Suppressor macrophage treated with lipopolysaccharide for 1 hour (primary cell): ENCODE measurements at regions not wholly inside any gene's neighbourhood (a gene's known extent, or its start where the extent isn't known, plus 50 kb on each side); places are given as distances from the start of the nearest gene placed in this dataset.

Experiments used
- DNase-seq, 3 donors: peaks; one replicate each; pipeline ENCODE4 v3.0.0-alpha.2; 2020 to 2022

DNA sequence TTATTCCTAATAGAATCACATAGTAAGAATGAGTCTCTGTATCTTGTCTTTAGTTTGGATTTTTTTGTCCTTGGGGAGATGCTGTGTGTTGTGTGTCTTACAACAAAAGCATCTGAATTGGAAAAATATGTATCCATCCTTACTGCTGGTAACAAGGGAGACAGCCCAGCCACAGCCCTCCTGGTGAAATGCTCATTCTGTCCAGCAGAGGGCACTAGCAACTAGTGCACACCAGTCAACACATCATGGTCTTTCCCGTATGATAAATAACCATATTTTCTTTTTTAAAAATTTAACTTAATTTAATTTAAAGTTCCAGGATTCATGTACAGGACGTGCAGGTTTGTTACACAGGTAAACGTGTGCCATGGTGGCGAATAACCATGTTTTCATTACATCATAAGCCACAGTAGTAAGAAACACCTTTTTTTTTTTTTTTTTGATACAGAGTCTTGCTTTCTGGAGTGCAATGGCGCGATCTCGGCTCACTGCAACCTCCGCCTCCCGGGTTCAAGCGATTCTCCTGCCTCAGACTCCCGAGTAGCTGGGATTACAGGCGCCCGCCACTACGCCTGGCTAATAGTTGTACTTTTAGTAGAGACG lies 245.1 kb downstream of the PTBP2 start:
- DNase-seq = peak; percentile 66 to 76 (median 73)

DNA sequence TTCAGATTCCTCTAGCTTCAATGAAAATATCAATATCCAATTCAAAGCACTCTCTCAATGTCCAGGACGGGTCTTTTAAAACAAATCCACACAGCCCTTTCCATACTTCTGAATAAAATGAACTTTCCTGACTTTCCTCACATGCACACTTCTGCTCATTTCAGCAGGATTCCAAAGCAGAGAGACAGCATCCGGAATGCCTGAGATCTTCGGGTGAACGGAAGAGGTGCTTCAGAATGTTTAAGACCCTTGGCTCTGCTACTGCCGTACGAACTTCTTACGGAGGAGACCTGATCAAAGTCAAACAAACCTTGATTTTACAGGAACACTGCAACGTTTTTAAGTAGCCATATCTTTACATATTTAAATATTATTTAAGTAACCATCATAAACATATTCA lies 245.7 kb downstream of the PTBP2 start:
- no peak for DNase-seq

DNA sequence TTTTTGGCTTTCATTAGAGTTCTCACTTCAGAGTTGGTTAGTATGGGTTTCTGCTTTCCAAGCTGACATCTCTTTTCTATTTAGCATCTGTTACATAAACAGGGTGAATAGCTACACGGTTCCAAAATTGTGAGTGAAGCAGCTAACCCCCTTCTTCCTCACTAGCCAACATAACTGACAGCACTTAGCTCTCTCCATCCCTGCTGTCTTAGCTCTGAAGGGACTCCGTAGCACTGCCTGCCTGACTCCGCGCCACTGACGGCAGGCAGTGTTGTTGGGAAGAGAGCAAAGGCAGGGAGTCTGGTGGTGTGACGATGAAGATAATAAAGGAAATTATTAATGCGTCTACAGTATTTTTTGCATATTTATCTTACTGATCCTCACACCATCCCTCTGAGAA lies 247.0 kb downstream of the PTBP2 start:
- DNase-seq = no peak

DNA sequence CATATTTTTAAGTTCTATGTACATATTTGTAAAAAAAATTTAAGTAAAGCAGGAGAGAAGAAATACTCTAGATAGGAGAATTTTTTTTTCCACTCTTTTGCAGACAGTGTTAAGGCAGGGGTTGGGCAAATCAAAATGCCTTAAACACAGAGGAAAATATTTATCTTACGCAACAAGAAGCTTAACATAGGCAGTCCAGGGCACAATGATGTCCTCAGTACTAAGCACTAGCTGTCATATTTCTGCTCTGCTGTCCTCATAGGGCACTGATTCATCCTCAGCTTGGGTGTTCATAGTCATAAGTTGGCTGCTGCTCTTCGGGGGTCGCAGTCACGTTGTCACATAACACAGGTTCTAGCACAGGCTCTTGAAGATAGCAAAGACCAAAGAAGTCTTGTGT lies 247.4 kb downstream of the PTBP2 start:
- DNase-seq = no peak

DNA sequence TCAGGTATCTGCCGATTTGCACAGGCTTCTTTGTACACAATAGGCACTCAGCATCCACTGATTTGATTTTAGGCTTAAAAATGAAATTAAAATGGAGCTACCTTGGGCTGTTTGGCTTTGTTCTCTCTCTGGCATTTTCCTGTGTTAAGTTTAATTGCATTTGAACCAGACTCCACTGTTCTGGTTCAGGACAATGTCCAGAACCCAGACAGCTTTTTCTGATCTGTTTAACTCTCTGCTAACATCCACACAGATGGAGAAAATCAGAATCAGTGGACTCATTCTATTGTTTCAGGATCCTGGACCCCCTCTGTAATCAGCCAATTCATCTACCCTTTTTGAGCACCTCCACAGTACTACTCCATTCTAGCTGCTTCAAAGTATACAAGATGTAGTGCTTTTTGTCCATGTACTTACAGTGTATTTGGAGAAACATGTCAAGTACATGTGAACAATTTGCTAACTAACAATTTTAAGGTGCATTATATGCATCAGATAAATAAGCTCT lies 248.1 kb downstream of the PTBP2 start:
- no peak for DNase-seq

DNA sequence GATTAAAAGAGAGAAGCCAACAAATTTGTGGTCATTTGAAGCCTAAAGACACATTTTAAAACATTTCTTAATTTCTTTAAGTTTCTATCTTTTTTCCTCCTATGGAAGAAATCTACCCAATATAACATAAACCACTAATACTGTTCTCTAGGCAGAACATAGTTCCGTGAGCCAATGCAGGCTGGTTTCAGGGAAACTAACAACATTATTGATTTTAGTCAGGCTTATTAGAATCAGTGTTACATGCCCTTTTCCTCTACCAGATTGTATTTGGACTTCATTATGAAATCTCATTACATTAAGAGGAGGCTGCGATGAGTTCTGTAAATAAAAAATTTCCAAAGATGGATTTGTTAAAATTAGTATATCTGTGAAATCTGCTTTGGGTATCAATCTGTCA lies 249.9 kb downstream of the PTBP2 start:
- no peak for DNase-seq

DNA sequence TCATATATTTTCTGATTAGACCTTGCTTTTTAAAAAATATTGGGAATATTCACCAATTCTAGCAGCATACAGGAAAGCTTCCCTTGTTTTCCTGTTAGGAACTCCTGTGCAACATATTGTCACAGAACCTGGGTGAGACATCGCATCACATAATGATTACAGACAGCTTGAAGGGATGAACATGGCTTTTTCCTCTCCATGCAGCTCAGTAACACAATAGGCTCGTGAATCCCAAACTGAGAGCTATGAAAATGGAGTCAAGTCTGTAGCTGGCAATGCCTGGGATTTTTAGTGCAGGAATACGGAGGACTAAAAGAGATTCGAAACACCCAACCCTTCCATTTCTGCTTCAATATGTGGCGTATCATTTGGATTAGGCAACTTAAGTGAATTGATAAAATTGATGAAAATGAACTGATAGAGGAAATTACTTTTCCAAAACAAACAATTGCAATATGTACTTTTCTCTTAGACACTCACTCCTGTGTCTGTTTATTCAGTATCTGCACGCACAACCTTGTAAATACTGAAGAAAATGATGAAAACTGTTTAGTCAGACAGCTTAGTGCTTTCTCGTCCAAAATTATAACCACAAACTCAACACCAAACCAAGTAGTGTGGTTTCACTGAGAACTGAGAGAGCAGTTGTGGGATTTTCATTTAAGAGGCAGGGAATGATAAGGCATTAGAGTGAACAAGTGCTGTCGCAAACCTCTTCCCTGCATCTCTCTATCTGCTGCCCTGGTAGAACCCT lies 250.4 kb downstream of the PTBP2 start:
- DNase-seq = no peak

DNA sequence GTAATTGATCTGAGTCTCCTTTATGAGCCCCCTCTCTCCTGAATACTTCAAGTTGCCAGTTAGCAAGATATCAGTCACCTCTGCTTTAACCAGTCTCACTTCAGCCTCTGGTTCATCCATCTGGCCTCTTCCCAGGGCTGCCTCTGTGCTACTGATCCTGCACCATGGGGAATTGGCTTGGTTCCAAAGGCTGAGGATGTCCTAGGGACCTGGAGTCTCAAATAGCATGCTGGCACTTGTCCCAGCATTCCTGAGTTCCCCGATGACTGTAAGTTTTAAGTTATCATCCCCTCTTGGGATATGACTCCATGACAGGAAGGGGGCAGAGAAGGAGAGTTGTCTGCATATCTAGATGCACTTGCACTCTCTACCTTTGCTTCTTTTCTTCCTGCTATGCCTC lies 252.0 kb downstream of the PTBP2 start:
- no peak for DNase-seq

DNA sequence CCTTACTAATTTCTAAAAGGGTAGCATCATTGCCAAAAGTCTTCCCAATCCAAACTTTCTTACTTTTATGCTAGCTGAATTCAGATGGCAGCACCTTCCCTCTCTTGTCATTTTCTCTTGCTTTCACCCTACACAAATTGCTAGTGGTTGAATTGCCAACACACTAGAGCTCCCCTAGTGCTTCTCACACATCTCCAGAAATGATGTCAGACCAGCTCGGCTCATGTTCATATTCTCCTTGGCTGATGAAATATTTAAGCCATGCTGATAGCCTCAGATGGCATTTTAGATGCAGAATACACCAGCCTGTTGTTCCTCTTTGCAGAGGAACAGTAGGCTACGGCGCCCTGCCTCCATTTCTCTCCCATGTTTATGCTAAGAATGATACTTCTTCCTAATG lies 256.9 kb downstream of the PTBP2 start:
- DNase-seq = no peak

DNA sequence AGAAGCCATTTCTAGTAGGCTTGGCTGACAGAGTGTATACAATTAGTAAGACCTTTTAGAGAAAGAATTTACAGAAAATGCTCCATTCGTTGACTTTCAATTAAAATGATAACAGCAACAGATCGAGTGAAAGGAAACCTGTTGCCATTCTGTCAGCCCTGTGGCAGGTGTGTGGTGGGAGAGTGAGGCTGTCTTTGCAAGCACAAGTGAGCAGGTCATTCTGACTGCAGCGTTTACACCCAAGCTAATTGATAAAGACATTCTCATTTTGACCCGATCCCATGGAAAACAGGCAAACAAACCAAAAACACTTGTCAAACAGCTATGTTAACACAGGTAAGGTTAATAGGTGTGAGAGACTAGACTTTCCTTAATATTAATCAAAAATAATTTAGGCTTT lies 257.3 kb downstream of the PTBP2 start:
- DNase-seq = no peak

DNA sequence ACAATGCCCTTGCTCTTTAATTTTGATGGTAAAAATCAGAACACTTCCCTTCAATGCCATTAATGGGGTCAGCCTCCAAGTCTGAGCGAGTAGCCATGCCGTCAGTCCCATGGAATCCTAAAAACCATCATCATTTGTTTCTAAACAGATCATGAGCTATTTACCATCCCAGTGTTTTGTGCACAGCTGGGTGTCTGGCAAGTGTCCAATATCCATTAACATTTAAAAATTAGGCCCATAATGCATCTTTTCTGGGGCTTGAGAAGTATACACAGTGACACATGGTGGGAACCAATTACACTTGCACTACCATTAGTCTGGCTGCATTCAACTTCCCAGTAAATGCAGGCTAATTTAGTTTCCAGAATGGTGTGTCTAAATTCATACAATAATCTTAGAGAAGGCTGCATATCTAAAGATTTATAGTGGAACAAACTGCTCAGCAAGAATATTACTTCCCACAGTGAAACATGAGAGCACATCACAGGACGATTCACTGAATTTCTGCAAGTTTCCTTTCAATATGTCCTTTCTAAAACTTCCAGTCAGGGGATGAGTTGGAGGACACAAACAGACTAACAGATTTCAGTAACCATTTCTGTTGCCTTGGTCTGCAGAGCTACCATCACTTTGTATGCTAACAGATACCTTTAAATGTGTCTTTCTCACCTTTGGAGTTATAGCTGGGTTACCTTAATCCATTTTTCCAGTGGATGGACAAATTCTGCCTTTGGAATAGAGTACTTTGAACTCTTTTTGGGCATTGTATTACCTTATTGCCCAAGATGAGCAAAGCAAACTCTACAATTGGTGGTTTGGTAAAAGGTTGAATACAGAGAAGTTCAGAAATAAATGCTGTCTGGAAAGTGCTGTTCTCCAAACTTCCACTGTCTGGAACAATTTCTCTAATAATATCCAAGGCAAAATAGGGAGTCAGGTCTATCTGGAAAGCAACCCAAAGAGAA lies 258.0 kb downstream of the PTBP2 start:
- no peak for DNase-seq

DNA sequence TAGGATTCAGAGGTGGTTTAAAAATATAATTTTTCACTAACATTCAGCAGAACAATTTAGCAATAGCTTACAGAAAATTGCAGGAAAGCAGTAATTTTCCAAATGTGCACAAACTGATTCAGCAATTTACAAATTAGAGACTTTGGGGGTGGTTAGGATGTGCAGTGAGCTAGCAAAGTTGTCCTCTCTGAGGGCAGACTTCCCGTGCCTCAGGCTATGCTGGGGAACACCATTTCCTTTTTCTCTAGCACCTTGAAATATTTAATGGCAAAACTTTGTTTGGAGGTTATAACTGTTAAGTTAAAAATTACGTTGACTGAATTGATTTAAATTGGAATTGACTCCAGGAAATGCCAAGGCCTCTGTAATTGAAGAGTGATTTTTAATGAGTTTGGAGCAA lies 258.9 kb downstream of the PTBP2 start:
- DNase-seq = no peak

DNA sequence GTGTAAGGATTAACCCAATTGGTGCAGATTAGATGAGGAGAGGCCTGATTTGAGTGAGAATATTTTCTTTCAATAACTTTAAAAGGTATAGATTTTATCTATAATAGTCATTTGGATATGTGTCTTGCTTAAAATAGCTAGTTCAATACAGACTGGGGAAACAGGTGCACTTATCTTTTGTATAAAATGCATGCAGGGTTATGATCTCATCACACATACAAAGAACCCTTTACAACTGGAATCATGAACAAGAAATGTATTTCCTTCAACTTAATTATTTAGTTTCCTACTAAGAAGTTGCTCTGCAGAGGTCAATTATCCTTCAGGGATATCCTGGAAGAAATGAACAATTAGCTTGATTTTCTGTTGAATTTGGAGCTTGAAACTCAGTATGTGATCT lies 259.6 kb downstream of the PTBP2 start:
- DNase-seq = no peak

DNA sequence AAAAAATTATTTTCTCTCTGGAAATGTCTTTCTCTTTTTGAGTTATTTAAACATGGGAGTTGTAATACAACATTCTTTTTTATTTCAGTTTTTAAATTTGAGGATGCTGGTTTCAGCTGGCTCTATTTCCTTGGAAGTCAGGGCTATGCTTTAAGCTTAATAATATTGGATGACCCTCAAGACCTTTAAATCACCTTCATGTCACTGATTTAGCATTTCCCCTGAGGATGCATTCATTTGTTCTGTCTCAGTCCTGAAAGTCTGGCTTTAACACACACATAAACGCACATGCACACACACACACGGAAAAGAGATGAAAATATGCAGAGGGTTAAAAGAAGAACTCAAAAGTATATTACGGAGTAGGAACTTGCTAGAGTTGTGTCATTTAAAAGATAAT lies 260.5 kb downstream of the PTBP2 start:
- no peak for DNase-seq

DNA sequence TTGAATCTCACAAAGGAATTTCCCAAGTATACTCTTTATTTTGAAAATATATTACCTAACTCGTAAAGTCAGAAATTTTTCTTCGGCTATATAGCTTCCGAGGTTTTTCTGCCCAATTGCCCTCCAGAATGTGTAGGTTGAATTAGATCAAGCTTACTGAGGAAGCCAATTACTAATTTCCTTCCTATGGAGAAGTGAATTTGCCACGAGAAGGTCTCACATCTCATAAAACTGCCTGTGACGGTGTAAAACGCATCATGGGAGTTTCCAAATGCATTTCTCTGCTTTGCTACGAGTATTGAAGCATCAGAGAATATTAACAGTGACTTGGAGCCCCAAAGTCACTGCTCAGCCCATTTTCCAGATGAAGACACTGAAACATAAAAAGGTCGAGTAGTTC lies 262.3 kb downstream of the PTBP2 start:
- DNase-seq = no peak

DNA sequence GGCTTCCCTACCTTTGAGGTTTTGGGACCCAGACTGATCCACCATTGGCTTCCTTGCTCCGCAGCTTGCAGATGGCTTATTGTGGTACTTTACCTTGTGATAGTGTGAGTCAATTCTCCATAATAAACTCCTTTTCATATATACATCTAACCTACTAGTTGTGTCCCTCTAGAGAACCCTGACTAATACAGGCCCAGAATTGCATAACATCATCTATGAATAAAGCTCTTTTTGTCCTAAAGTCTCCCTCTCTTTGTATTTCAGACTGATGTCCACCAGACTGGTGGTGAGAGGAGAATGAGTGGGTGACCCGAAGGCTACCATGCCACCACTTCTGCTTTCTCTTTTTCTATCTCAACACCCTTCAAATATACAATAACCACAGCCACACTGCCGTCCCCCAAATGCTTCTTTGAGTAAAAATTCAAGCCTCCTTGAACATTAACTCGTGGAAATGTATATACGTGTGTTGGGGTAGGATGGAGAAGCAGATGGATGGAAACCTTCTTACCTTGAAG lies 265.7 kb downstream of the PTBP2 start:
- DNase-seq = no peak

DNA sequence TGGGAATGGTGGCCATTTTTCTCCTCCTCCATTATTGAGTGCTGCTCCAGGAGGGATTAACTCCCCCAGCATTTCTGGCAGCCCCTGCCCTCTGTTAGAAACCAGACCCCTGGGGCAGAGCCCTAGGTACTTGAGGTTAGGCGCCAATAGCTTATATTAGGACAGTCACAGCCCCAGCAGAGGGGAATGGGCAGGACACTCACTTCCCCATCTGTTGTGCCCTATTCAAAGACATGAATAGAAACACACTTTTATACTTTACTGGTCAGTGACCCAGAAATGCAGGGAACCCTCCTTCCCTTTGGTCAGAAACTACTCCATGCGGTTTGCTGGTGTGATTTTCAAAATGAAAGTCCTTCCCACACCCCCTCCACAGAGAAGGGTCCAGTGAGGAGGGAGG lies 267.7 kb downstream of the PTBP2 start:
- DNase-seq = no peak

DNA sequence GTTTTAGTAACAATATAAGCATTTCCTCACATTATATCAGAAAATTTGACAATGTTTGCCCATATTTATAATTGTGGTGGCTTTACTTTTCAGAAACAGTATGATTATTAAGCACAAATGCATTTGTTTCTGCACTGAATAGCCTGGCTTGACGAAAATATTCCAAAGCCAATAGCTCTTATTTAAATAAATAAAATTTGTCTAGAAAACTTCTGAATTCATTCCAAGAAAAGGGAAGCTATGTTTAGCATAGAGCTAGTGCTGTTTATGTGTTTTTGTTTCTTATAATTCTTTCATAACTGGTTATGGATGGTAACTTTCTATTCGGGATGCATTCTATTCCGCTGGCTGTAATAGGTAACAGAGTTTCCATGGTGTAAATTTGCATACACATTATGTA lies 268.6 kb downstream of the PTBP2 start:
- DNase-seq = no peak

DNA sequence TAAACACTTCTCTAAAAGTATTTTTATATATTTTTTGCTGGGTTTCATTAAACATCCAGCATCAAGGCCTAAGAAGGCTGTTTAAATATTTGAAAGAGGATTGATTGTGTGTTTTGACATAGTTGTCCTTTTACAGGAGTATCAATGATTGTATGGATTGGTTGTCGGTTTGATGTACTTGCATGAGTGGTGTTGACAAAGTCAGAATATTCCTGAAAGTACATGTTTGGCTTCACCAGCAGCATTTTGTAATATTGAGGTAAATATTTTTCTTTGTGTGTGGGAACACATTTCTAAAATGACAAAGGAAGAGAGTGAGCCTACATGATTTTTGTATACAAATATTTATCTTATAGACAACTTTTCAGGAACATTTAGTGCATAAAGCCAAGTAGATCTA lies 269.7 kb downstream of the PTBP2 start:
- no peak for DNase-seq

DNA sequence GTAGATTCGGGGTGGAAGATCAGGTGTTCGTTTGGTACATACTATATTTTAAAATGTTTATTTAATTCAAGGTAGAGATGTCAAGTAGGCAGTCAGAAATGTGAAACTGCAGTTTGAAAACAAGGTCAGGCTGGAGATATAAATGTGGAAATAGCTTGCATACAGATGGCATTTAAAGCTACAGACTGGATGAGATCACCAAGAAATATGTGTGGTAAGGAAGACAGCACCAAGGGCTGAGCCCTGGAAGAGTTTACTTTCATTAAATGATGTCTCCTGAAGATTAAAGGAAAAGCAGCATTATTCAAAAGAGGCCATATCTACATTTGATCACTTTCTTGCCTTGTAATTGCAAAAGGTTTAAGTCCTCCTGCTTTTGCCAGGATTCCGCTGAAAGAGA lies 271.3 kb downstream of the PTBP2 start:
- no peak for DNase-seq

DNA sequence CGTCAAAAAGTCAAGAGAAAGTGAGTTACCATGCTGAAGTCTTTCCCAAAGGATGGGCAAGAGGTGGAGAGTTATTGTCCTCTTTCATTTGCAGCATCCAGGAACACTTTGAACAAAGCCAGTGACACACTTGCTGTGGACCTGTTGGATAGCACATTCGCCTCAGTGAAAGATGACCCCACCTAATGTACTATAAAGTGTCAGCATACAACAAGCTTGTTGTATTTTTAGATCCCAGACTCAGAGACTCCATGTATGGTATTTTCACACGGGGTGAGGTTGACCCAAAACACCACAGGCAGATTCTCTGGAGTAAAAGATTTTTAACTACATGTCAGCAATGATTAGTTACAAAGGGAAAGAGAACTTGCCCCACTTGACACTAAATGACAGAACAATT lies 273.8 kb downstream of the PTBP2 start:
- no peak for DNase-seq

DNA sequence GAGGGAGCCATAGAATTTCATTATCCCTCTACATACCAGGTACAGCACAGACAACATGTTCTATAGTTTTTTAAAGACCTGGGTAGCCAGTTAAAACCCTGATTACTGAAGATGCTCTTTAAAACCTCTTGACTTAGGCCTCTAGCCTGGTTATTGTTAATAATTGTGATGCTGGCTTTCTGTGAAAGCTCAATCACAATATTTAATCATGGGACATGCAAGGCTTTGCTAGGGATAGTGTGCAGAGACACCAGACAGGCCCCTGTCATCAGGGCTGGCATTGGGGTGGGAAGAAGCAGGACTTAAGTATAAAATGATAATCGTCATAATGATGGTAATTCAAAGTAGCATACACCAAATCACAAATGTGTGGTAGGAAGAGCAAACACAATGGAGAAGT lies 274.4 kb downstream of the PTBP2 start:
- DNase-seq = no peak

DNA sequence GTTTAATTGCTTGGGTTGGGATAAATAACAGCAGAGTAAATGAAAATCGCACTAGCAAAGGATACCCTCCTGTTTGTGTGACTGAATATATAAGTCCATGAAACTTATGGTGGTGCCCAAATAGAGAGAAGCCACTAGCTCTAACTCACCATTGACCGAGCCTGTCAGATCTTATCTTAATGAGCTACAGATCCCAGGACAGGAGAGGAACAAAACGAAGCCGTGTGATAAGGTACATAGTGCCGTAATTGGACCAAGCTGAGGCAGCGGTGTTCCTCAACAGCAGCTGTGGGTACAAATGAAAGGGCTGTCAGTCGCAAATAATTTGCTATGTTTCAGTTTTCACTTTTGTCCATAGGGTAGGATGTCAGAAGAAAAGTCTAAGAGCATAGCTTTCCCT lies 276.1 kb downstream of the PTBP2 start:
- no peak for DNase-seq
